HG02623 (cell line): ENCODE measurements at regions not wholly inside any gene's neighbourhood (a gene's known extent, or its start where the extent isn't known, plus 50 kb on each side); places are given as distances from the start of the nearest gene placed in this dataset.

ENCODE experiments used
- ATAC-seq: cut with Tn5 transposase; IDR thresholded peaks from one replicate; pipeline ENCODE4 v1.9.1; 2021; ENCODE audit warnings: moderate library complexity; ENCODE audit not compliant: unreplicated experiment

DNA sequence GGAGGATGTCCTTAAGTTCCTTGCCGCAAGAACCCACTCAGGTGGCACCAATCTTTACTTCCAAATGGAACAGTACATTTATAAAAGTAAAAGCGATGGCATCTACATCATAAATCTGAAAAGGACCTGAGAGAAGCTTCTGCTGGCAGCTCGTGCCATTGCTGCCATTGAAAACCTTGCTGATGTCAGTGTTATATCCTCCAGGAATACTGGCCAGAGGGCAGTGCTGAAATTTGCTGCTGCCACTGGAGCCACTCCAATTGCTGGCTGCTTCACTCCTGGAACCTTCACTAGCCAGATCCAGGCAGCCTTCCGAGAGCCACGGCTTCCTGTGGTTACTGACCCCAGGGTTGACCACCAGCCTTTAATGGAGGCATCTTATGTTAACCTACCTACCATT is 191.7 kb downstream of the TRIM27 start:
- no peak for ATAC-seq

DNA sequence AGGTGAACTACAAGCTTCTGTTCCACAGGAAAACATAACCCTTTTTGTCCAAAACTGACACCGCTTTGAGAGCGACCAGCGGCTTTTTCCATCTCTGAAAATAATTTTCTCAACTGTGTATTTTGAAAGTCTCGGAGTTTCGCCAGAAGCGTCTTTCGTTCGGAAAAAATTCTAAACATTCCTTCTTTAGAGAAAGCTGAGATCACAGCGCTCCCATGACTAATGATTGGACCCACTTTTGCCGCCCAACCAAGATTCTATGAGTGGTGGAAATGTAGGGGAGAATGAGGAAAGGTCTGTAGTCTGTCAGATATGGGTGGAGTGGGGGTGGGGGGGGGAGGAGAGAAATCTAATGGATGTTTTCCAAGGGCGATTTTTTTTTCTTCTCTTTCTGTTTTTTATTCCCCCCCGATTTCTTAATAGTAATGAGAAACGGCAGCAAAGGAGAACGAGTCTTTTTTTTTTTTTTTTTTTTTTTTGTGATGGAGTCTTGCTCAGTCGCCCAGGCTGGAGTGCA is 189.3 kb downstream of the TRIM27 start:
- no peak for ATAC-seq

DNA sequence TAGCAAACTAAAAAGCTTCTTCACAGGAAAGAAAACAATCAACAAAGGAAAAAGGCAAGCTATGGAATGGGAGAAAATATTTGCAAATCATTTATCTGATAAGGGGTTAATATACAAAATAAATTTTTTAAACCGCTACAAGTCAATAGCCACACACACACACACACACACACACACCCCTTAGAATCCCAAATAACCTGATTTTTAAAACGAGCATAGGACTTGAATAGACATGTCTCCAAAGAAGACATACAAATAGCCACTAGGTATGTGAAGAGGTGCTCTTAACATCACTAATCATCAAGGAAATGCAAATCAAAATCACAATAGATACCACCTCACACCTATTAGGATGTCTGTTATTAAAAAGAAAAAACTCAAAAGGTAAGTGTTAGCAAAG is 187.7 kb downstream of the TRIM27 start:
- no peak for ATAC-seq

DNA sequence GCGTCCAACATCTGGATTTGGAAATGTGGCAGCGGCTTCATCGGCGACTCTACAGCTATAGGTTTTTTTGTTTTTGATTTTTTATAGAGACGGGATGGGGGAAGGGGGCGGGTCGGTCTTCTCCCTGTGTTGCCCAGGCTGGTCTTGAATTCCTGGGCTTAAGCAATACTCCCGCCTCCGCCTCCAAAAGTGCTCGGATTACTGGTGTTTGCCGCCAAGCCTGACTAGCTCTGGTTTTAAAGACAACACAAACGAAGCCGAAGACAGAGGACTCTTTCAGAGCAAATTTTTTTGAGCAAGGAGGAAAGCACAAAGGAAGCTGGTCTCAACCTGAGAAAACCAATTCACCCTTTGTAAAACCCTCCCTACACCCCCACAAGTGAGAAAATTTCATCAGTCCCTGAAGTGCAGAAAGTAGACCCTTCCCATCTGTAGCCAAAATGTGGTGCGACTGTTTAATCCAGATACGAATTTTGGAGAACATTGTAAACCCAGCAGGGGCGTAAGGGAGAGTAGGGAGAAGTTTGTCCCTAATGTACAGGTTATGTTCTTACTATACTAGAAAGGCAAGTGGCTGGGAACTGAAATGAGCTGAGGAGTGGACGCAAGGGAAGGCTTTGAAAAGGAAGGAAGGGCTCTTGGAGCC is 185.9 kb downstream of the TRIM27 start:
- ATAC-seq = no peak

DNA sequence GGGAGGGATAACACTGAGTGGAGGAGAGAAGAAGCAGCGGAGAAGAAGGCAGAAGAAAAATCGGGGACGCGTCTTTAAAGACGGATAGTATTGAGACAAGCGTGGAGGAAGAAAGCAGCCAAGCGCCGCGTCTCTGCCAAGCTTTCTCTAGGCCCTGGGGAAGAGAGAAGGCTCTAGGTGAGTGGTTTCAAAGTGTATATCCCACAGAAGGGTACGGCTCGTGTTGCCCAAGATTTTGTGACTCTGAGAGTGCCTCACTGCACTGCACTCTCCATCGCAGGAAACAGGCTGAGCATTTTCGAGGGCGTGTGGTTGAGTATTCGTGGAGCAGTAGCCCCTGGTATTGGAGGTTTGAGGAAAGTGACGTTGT is 185.4 kb downstream of the TRIM27 start:
- no peak for ATAC-seq

DNA sequence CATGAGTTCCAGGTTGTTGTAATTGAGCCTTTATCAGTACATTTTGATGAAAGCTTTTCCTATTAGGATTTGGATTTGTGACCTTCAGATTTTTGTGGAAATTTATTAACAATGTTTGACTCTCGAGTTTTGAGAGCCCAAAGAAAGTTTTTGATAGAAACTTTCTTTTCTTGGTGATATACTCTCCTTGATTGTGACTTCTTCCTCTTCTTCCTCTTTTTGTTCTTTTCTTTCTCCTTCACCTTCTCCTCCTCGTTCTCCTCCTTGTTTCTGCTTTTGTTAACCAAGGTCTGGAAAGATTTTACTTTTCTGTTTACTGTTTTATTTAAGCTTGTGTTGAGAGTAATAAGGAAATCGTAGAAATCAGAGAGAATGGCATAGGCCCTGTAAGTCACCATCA is 182.4 kb downstream of the TRIM27 start:
- no peak for ATAC-seq

DNA sequence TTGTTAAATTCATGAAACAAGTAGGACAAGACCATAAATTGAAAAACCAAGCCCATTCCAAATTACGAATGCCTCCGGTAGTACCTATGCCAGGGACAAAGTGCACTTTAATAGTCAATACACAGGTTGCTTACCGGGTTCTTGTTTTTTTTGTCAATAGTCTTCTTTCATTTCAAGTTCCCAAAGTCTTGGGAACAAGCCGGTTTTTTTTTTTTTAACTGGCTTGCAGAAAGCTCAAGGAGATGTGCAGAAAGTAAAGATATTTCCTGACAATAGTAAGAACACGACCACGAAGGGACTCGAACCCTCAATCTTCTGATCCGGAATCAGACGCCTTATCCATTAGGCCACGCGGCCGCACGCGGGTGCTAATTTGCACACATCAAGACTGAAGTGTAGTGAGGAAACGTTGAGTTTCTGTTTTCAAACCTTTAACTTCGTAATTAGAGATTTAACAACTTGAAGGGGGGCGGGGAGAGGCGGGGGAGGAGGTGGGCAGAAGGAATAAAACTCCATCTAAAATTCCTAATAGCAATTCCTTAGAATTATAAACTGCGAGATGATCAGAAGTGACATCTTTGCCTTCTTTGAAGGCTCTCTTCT is 181.0 kb downstream of the TRIM27 start:
- ATAC-seq = no peak

DNA sequence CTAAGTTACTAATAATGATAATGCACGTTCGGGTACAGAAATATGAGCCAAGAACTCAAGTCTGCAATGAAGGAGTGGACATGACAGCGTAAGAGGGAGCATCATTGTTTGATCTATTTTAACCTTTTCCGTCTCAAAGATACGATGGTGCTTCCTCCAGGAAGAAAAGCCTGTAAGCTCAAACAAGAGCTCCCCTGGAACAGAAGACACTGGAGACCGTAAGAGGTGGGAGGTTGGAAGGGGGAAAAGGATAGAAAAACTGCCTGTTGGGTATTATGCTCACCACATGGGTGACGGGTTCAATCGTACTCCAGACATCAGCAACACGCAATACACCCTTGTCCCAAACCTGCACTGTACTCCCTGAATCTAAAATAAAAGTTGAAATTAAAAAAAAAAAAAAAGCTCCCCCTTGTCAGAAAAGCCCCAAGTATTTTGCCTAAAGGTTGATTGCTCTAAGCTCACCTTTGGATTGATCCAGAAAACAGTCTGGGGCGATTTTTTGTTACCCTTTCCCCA is 180.5 kb downstream of the TRIM27 start:
- no peak for ATAC-seq

DNA sequence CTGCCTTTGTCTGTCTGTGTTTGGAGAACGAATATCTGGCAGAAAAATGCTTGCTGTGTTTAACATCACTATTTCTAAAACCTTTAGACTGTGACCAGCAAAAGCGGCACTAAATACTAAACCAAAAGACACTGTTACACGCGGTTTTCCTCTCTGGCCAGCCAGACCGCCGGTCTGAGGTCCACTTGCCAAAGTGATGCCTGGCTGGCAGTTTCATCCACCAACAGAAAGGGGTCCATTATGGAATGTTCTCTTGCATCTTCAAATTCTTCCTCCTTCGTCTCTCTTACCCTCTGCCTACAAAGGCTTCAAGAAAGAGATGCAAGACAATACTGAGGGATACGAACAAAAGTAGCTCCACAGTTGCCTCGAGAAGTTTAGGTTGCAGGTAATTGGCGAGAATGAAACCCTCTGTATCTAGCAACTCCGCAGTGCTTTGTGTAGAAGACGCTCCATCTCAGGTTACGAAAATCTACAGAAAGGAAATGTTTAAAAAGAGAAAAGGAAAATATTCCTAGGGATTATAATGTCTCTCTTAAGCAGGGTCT is 176.6 kb downstream of the TRIM27 start:
- ATAC-seq = no peak

DNA sequence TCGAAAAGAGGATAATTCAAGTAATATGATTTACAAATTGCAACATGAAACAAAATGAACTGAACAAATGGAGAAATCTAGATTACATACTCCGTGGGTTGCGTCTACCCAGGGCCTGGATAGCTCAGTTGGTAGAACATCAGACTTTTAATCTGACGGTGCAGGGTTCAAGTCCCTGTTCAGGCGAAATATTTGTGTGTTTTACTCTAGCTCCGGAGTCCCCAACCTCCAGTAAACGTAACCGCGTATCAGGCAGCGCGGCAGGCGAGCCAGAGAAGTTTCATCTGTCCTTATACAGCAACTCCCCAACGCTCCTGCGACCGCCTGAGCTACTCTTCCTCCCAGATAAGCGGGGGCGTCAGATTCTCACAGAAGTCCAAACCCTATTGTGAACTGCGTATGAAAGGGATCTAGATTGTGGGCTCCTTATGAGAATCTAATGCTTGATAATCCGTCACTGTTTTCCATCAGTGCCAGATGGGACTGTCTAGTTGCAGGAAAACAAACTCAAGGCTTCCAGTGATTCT is 176.1 kb downstream of the TRIM27 start:
- ATAC-seq = no peak

DNA sequence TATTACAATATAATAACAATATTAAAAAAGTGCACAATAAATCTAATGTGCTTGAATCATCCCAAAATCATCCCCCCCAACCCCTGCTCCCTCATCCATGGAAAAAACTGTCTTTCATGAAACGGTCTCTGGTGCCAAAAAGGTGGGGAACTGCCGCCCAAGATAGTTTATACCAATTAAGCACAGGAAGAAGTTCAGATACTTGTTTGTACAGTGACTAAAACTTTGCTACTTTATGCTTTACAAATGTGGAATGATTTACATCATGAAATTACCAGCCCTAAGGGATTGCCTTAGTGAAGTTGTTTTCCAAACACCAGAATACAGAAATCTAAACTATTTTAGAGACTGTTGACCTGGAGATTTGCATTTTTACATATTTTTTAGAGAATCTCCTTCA is 175.6 kb downstream of the TRIM27 start:
- no peak for ATAC-seq

DNA sequence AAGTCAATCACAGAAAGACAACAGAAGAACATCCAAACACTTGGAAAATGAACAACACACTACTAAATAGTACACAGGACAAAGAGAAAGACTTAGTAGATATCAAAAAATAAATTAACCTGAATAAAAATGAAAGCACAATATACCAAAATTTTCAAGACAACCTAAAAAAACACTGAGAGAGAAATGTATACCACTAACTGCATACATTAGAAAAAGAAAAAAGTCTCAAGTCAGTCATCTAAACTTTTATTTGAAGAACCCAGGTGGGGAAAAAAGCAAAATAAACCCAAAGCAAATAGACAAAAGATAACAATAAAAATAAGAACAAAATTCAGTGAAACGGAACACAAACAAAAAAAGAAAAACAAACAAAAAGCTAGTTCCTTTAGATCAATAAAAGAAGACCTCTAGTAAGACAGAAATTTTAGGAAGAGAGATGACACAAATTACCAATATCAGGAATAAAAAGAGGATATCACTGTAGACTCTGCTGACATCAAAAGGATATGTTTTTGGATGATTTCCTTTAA is 172.8 kb downstream of the TRIM27 start:
- ATAC-seq = no peak

DNA sequence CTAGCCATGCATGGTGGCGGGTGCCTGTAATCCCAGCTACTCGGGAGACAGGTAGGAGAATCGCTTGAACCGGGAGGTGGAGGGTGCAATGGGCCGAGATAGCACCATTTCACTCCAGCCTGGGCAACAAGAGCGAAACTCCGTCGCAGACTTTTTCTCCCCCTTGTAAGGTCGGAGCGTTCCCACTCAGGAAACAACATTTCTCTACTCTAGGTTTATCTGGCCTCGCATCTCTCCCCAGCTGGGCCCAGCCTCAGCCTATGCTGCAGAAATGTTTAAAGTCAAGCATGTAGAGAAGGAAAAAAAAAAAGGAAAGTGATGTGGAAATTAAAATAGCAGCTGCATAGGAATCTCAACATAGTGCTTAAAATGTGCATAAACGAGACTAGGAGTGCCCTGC is 172.3 kb downstream of the TRIM27 start:
- no peak for ATAC-seq

DNA sequence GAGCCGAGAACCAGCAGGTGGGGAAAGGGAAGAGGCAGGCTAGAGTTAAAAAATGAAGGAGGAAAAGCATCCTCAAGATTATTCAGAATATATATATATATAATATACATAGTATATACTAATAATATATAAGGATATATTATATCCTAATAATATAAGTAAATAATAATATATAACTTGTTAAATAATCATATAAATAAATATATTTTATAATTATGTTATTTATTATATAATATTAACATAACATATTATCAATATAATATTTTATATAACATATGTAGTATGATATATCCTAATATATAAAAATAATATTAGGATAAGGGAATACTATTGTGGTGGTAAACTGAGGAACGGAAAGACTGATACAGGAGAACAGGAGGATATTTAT is 171.8 kb downstream of the TRIM27 start:
- ATAC-seq = no peak

DNA sequence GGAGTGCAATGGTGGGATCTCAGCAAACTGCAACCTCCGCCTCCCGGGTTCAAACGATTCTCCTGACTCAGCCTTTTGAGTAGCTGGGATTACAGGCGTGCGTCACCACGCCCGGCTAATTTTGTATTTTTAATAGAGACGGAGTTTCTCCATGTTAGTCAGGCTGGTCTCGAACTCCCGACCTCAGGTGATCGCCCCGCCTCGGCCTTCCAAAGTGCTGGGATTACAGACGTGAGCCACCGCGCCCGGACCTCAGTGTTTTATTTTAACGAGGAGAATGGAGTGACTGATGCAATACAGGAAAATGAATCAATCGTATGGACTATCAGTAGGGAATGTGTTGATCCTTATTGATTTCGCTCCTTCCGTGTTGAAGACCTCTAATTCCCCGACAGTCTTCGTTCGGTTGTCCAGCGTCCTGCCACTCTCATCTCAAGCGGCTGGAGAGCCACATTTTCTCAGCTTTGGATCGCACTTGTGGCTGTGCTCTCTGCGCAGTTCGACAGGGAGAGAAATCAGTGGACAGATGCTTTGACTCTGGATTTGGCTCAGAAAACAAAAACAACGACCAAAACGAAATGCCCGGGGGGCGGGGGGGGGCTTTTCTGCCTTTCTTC is 166.2 kb downstream of the TRIM27 start:
- ATAC-seq = no peak

DNA sequence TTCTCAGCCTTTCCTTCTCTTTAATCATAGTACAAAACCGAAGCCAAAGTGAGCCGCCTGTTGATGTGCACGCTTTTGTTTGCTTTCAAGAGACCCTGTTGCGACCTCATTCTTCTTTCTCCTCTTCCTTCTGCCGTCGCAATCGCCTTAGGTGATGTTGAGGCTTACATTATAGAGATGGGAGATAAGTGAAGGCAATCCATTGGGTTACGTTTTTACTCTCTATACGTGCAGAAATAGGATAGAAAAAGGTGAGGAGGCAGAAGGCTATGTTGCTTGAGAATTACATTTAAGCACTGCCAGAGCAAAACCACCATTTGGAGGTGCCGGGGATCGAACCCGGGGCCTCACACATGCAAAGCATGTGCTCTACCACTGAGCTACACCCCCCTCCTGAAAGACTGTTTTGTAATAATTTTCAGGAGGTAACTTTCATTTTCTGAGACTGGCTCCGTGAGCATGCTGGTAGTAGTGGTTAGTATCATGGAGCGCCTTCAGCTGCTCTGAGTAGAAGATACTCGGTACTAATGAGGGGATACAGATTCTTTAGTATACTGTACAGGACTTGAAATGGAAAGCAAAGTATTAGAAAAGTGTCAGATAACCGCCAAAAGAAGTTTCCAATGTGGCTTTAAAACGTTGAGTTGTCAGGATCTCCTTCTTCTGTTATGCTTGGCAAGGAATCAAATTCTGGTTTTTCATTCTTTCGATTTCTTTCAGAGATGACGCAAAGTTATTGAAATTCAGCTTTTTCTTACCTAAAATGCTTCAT is 165.6 kb downstream of the TRIM27 start:
- ATAC-seq = no peak

DNA sequence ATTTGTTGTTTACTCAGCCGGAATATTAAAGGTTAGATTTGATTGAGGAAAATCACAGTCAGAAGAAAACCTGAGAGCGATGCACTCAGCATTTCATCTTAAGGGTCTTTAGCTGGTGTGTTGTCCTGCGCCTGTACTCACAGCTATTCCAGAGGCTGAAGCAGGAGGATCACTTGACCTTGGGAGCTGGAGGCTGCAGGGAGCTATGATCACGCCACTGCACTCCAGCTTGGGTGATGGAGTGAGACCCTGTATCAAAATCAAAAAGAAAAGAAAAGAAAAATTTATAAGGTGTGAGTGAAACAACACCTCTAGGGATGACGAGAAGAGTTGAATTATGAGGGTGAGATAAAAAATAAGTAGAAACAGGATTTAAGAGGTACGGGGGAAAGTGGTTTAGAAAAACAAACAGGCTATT is 165.0 kb downstream of the TRIM27 start:
- no peak for ATAC-seq

DNA sequence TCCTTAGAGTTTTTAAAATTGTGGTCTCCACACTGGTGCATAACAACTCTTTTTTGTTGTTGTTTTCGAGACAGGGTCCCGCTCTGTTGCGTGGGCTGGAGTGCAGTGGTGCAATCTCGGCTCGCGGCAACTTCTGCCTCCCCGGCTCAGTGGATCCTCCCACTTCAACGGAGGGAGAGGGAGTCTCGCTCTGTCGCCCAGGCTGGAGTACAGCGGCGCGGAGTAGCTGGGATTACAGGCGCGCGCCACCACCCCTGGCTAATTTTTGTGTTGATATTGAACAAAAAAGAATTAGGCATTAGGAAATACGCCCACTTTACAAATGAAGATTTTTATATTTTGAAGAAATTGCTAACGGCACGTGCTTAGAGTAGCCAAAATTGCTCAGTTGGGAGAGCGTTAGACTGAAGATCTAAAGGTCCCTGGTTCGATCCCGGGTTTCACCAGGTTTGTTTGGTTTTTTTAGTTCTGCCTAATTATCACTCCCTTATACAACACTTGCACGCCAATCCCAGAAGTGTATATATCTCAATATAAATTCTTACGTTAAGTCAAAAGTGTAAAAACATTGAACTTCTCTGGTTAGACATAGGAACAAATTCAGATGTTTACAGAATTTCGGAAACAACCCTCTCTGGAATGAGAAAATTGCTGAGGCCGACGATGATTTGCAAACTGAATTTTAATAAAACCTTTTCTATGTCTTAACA is 159.6 kb downstream of the TRIM27 start:
- ATAC-seq = no peak

DNA sequence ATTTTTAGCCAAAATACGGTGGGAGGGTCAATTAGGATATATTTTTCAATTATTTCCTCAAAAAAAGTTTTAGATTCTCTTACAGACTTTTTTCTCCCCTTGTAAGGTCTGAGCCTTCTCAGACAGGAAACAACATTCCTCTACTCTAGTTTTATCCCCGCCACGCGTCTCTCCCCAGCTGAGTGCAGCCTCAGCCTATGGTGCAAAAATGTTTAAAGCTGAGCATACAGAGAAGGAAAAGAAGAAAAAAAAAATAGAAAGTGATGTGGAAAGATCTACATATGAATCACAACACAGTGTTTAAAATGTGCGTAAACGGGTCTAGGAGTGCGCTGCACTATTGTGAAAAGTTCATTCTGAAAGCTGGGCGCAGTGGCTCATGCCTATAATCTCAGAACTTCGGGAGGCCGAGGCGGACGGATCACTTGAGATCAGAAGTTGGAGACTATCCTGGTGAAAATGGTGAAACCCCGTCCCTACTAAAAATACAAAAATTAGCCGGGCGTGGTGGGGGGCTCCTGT is 159.0 kb downstream of the TRIM27 start:
- no peak for ATAC-seq

DNA sequence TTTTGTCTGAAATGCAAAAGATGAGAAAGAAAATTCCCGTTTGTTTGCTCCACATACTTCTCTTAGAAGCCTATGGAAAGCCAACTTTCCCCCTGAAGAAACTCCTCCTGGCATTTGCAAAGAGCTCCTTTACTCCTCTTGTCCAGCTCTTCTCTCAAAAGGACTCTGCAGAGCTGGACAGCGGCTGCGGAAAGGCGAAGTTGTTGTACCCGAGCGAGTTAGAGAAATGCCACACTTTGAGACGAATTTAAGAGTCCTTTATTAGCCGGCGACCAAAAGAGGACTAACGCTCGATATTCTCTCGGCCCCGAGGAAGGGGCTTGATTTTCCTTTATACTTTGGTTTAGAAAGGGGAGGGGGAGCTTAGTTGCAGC is 157.8 kb downstream of the TRIM27 start:
- no peak for ATAC-seq
